ENCODE measurements at regions not wholly inside any gene's neighbourhood (a gene's known extent, or its start where the extent isn't known, plus 50 kb on each side); places are given as distances from the start of the nearest gene placed in this dataset.

DNA sequence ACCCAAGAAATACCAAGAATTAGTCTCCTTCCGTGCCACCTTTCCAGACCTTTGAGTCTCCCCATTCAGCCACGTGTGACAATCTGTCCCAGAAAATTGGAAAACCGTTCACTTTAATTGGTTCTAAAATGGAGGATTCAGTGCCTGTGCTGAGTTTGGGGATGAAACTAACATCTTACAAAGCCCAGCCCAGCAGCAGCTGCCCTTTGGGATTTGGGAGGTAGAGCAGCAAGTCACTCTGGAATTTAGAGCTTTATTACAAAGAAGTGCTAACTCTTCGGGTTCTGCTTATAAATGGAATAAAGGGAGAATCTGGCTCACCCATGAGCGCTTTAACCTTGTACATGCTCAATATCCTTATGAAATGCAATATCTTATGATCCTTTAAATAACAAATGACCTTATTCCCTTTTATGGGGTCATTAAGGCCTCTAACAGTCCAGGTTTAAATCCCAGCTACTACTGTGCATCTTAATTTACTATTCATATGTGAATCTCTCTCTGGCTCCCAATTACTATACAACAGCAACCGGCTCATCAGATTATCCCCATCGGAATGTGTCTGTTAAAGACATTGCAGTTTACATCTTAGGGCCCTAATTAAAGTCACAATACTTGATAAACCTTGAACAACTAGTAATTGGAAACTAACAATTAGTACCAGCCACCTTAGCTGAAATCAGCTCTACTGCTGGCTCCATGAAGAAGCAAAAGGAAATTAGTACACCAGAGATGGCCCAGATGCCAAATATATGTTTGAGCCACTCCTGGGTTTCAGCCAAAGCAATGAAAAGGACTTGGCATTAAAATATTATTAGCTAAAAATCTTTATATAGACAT is 271.8 kb upstream of the SMARCA2 start:
- no peak overlapping the region for H3K4me3 ChIP-seq (ENCODE audit: low read depth in 1 of 2, low read length in 2 of 2)
- no peaks in the 10 kb centered on the region for H3K9me3 ChIP-seq (ENCODE audit: control insufficient read depth in 2 of 2, insufficient read depth in 1 of 2, low read depth in 1 of 2, low read length in 1 of 2)
- H3K36me3 ChIP-seq (ENCODE audit: control insufficient read depth in 2 of 2, insufficient read depth in 2 of 2, low read length in 1 of 2): no peaks in the 10 kb centered on the region
- no peak overlapping the region for H3K27ac ChIP-seq (ENCODE audit: low read depth in 2 of 2, low read length in 1 of 2)
- WGBS, 2 donors: 83 to 87% methylated on average over 7 of the region's 7 CpGs
- H3K4me1 ChIP-seq (ENCODE audit: control insufficient read depth in 2 of 2, insufficient read depth in 2 of 2, low read length in 1 of 2): no peaks in the 10 kb centered on the region
- no peaks in the 10 kb centered on the region for H3K27me3 ChIP-seq (ENCODE audit: control insufficient read depth in 1 of 2, insufficient read depth in 2 of 2, low read length in 2 of 2)

GRCh38 chr9:1745980-1746379 is 269.2 kb upstream of the SMARCA2 start:
- H3K4me1 ChIP-seq (ENCODE audit: control insufficient read depth in 2 of 2, insufficient read depth in 2 of 2, low read length in 1 of 2): no peaks in the 10 kb centered on the region

DNA sequence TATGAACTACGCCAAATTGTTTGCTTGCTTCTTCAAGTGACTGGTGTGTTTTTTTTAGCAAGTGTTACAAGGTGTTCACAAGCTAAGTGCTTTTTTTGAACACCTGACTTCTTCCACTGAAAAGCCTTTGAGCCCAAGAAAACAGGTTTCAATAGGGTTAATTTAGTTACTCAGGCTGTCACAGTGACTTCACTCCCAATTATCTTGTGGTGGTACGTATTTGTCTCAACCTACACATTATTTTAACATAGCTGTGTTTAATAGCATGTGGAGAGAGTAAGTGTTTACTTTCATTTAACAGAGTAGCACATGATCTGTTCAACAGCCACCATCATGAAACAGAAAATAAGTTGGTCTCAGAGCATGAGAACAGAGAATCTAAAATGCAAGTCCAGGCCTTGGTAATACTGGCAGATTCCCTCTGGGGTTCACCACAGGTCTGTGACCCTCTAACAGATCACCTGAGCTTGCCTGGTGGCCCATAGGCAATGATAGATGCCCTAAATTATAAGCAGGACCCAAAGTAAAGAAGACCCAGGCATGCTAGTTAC is 267.7 kb upstream of the SMARCA2 start:
- H3K27me3 ChIP-seq (ENCODE audit: control insufficient read depth in 1 of 2, insufficient read depth in 2 of 2, low read length in 2 of 2): no peaks in the 10 kb centered on the region
- no peaks in the 10 kb centered on the region for H3K9me3 ChIP-seq (ENCODE audit: control insufficient read depth in 2 of 2, insufficient read depth in 1 of 2, low read depth in 1 of 2, low read length in 1 of 2)
- no peak overlapping the region for H3K4me3 ChIP-seq (ENCODE audit: low read depth in 1 of 2, low read length in 2 of 2)
- no peak overlapping the region for H3K27ac ChIP-seq (ENCODE audit: low read depth in 2 of 2, low read length in 1 of 2)
- 81% methylated on average over 2 of the region's 2 CpGs for WGBS, 2 donors
- H3K36me3 ChIP-seq (ENCODE audit: control insufficient read depth in 2 of 2, insufficient read depth in 2 of 2, low read length in 1 of 2): no peaks in the 10 kb centered on the region
- H3K4me1 ChIP-seq (ENCODE audit: control insufficient read depth in 2 of 2, insufficient read depth in 2 of 2, low read length in 1 of 2): no peaks in the 10 kb centered on the region

More at GRCh38 chr9:1745980-1746379, 269.2 kb upstream of the SMARCA2 start:
- WGBS, 2 donors: 46 to 60% methylated on average over 2 of the region's 2 CpGs
- Histone ChIP-seq H3K9me3 (ENCODE audit: control insufficient read depth in 2 of 2, insufficient read depth in 1 of 2, low read depth in 1 of 2, low read length in 1 of 2) (no peaks in the 10 kb centered on the region), H3K4me3 (ENCODE audit: low read depth in 1 of 2, low read length in 2 of 2) (no peak overlapping the region), H3K27me3 (ENCODE audit: control insufficient read depth in 1 of 2, insufficient read depth in 2 of 2, low read length in 2 of 2) (no peaks in the 10 kb centered on the region), H3K36me3 (ENCODE audit: control insufficient read depth in 2 of 2, insufficient read depth in 2 of 2, low read length in 1 of 2) (no peaks in the 10 kb centered on the region), H3K27ac (ENCODE audit: low read depth in 2 of 2, low read length in 1 of 2) (no peak overlapping the region)

GRCh38 chr9:1748407-1748806 is 266.7 kb upstream of the SMARCA2 start:
- 44 to 47% methylated on average over 1 of the region's 1 CpG for WGBS, 2 donors
- no peaks in the 10 kb centered on the region for H3K36me3 ChIP-seq (ENCODE audit: control insufficient read depth in 2 of 2, insufficient read depth in 2 of 2, low read length in 1 of 2)
- no peak overlapping the region for H3K27ac ChIP-seq (ENCODE audit: low read depth in 2 of 2, low read length in 1 of 2)
- H3K4me1 ChIP-seq (ENCODE audit: control insufficient read depth in 2 of 2, insufficient read depth in 2 of 2, low read length in 1 of 2): no peaks in the 10 kb centered on the region
- no peaks in the 10 kb centered on the region for H3K9me3 ChIP-seq (ENCODE audit: control insufficient read depth in 2 of 2, insufficient read depth in 1 of 2, low read depth in 1 of 2, low read length in 1 of 2)
- H3K27me3 ChIP-seq (ENCODE audit: control insufficient read depth in 1 of 2, insufficient read depth in 2 of 2, low read length in 2 of 2): no peaks in the 10 kb centered on the region
- H3K4me3 ChIP-seq (ENCODE audit: low read depth in 1 of 2, low read length in 2 of 2): no peak overlapping the region

DNA sequence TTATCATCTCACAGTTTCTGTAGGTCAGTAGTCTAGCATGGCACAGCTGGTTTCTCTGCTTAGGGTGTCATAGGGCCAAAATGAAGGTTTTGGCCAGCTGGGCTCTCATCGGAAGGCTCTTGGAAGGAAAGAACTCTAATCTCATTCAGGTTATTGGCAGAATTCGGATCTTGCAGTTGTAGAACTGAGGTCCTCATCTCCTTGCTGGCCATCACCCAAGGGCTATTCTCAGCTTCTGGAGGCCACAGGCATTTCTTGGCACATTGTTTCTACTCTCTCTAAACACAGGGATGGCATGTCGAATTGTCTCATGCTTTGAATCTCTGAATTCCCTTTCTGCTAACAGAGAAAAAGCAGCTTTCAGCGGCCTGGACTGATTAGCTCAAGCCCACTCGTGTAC is 258.0 kb upstream of the SMARCA2 start:
- H3K27ac ChIP-seq (ENCODE audit: low read depth in 2 of 2, low read length in 1 of 2): no peak overlapping the region
- no peak overlapping the region for H3K4me3 ChIP-seq (ENCODE audit: low read depth in 1 of 2, low read length in 2 of 2)
- H3K27me3 ChIP-seq (ENCODE audit: control insufficient read depth in 1 of 2, insufficient read depth in 2 of 2, low read length in 2 of 2): no peaks in the 10 kb centered on the region
- H3K36me3 ChIP-seq (ENCODE audit: control insufficient read depth in 2 of 2, insufficient read depth in 2 of 2, low read length in 1 of 2): no peaks in the 10 kb centered on the region
- H3K9me3 ChIP-seq (ENCODE audit: control insufficient read depth in 2 of 2, insufficient read depth in 1 of 2, low read depth in 1 of 2, low read length in 1 of 2): no peaks in the 10 kb centered on the region
- WGBS, 2 donors: 77 to 79% methylated on average over 5 of the region's 5 CpGs
- no peaks in the 10 kb centered on the region for H3K4me1 ChIP-seq (ENCODE audit: control insufficient read depth in 2 of 2, insufficient read depth in 2 of 2, low read length in 1 of 2)

- H3K4me1 ChIP-seq (ENCODE audit: control insufficient read depth in 2 of 2, insufficient read depth in 2 of 2, low read length in 1 of 2): no peaks in the 10 kb centered on the region
- whole genome bisulfite sequencing, 2 donors: 56 to 81% methylated on average over 2 of the region's 2 CpGs
Measured at GRCh38 chr9:1759009-1759408, 256.1 kb upstream of the SMARCA2 start.

DNA sequence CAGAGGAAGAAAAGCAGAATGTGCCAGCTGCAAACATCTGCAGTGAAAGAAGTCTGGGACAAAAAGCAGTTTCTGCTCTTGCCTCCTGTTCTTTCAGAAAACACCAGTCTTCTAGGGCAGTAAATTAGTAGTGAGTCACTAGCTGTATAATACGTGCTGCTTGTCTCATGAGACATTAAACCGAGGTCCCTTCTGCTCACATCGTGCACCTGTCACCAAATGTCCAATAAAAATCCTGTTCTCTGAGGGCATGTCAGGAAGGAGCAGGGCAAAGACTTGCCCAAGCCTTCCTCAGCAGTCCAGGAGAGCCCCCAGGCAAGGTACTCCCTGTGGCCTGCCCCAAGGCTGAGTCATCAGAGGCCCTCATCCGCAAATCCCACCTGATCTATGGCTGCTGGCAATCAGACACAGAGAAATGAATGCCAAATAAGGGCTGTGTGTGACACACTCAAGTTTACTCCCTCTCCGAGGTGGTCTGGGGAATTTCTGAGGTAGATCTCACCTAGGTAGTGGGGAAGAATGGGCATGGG is 255.3 kb upstream of the SMARCA2 start:
- no peak overlapping the region for H3K4me3 ChIP-seq (ENCODE audit: low read depth in 1 of 2, low read length in 2 of 2)
- H3K4me1 ChIP-seq (ENCODE audit: control insufficient read depth in 2 of 2, insufficient read depth in 2 of 2, low read length in 1 of 2): no peaks in the 10 kb centered on the region
- no peak overlapping the region for H3K27ac ChIP-seq (ENCODE audit: low read depth in 2 of 2, low read length in 1 of 2)
- no peaks in the 10 kb centered on the region for H3K36me3 ChIP-seq (ENCODE audit: control insufficient read depth in 2 of 2, insufficient read depth in 2 of 2, low read length in 1 of 2)
- no peaks in the 10 kb centered on the region for H3K9me3 ChIP-seq (ENCODE audit: control insufficient read depth in 2 of 2, insufficient read depth in 1 of 2, low read depth in 1 of 2, low read length in 1 of 2)
- no peaks in the 10 kb centered on the region for H3K27me3 ChIP-seq (ENCODE audit: control insufficient read depth in 1 of 2, insufficient read depth in 2 of 2, low read length in 2 of 2)
- 57 to 62% methylated on average over 5 of the region's 5 CpGs for WGBS, 2 donors

More at GRCh38 chr9:1759009-1759408, 256.1 kb upstream of the SMARCA2 start:
- Histone ChIP-seq H3K4me3 (ENCODE audit: low read depth in 1 of 2, low read length in 2 of 2) (no peak overlapping the region), H3K27ac (ENCODE audit: low read depth in 2 of 2, low read length in 1 of 2) (no peak overlapping the region), H3K36me3 (ENCODE audit: control insufficient read depth in 2 of 2, insufficient read depth in 2 of 2, low read length in 1 of 2) (no peaks in the 10 kb centered on the region), H3K27me3 (ENCODE audit: control insufficient read depth in 1 of 2, insufficient read depth in 2 of 2, low read length in 2 of 2) (no peaks in the 10 kb centered on the region), H3K9me3 (ENCODE audit: control insufficient read depth in 2 of 2, insufficient read depth in 1 of 2, low read depth in 1 of 2, low read length in 1 of 2) (no peaks in the 10 kb centered on the region)

DNA sequence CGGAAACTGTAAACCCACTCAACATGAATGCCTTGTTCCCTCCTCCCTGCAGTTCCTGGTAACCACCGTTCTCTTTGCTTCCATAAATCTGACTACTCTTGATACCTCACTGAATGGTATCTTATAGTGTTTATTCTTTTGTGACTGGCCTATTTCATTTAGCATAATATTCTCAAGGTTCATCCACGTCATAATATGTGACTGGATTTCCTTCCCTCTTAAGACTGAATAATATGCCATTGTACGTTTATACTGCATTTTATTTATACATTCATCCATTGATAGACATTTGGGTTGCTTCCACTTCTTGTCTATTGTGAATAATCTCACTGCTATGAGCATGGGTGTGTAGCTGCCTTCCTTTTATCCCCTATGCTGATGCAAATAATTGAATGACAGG is 253.3 kb upstream of the SMARCA2 start:
- no peaks in the 10 kb centered on the region for H3K4me1 ChIP-seq (ENCODE audit: control insufficient read depth in 2 of 2, insufficient read depth in 2 of 2, low read length in 1 of 2)
- H3K9me3 ChIP-seq (ENCODE audit: control insufficient read depth in 2 of 2, insufficient read depth in 1 of 2, low read depth in 1 of 2, low read length in 1 of 2): peaks cover 0 to 2% of the 10 kb centered on the region in 2 donors
- H3K36me3 ChIP-seq (ENCODE audit: control insufficient read depth in 2 of 2, insufficient read depth in 2 of 2, low read length in 1 of 2): no peaks in the 10 kb centered on the region
- H3K27ac ChIP-seq (ENCODE audit: low read depth in 2 of 2, low read length in 1 of 2): no peak overlapping the region
- H3K4me3 ChIP-seq (ENCODE audit: low read depth in 1 of 2, low read length in 2 of 2): no peak overlapping the region
- WGBS, 2 donors: 59 to 61% methylated on average over 4 of the region's 4 CpGs
- H3K27me3 ChIP-seq (ENCODE audit: control insufficient read depth in 1 of 2, insufficient read depth in 2 of 2, low read length in 2 of 2): no peaks in the 10 kb centered on the region

DNA sequence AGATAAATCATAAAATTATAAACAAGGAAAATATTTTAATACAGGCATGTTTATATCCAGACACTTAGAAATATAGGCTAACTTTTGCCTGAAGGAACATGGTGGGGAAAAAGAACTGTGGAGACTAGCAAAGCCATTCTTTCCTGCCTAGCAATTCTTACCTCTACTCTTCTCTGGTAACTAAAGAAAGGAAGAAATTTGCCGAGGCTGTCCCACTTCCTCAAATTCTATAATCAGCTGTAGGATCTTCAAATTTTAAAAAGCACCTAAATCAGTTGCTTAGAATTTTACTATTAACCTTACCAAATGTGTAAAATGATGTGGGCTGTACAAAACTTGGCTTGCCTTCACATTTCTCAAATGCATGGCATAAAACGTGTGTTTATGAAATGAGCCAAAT is 249.1 kb upstream of the SMARCA2 start:
- peaks cover 0 to 2% of the 10 kb centered on the region in 2 donors for H3K9me3 ChIP-seq (ENCODE audit: control insufficient read depth in 2 of 2, insufficient read depth in 1 of 2, low read depth in 1 of 2, low read length in 1 of 2)
- H3K36me3 ChIP-seq (ENCODE audit: control insufficient read depth in 2 of 2, insufficient read depth in 2 of 2, low read length in 1 of 2): no peaks in the 10 kb centered on the region
- WGBS, 2 donors: 34 to 49% methylated on average over 2 of the region's 2 CpGs
- no peaks in the 10 kb centered on the region for H3K27me3 ChIP-seq (ENCODE audit: control insufficient read depth in 1 of 2, insufficient read depth in 2 of 2, low read length in 2 of 2)
- H3K27ac ChIP-seq (ENCODE audit: low read depth in 2 of 2, low read length in 1 of 2): no peak overlapping the region
- no peaks in the 10 kb centered on the region for H3K4me1 ChIP-seq (ENCODE audit: control insufficient read depth in 2 of 2, insufficient read depth in 2 of 2, low read length in 1 of 2)
- H3K4me3 ChIP-seq (ENCODE audit: low read depth in 1 of 2, low read length in 2 of 2): no peak overlapping the region
